PC-3 (cell line): ENCODE measurements at regions not wholly inside any gene's neighbourhood (a gene's known extent, or its start where the extent isn't known, plus 50 kb on each side); places are given as distances from the start of the nearest gene placed in this dataset.

Source experiments
- CTCF ChIP-seq: fragments of 300-600 bp; sonication (generic); conservative IDR thresholded peaks from 2 replicates; pipeline ENCODE4 v1.5.1; 2017; ENCODE audit warnings: antibody characterized with exemption, low read depth, mild to moderate bottlenecking, low read length
- EZH2 ChIP-seq: fragments of 300-600 bp; sonication (generic); IDR thresholded peaks from one replicate; pipeline ENCODE4 v1.6.1; 2017; ENCODE audit warnings: antibody characterized with exemption, mild to moderate bottlenecking, low read length; ENCODE audit not compliant: unreplicated experiment
- EZH2phosphoT487 ChIP-seq: fragments of 300-600 bp; sonication (generic); IDR thresholded peaks from 2 replicates; pipeline ENCODE4 v1.6.1; 2018; ENCODE audit warnings: mild to moderate bottlenecking, antibody characterized with exemption, low read length, borderline replicate concordance

- TF ChIP-seq CTCF, result no peak
- TF ChIP-seq EZH2, result no peak
- no peak for TF ChIP-seq EZH2phosphoT487
These were observed 325.3 kb upstream of the DPH6 start for GRCh38 chr15:35871282-35871681.
